PC-9 (cell line): ENCODE measurements at regions not wholly inside any gene's neighbourhood (a gene's known extent, or its start where the extent isn't known, plus 50 kb on each side); places are given as distances from the start of the nearest gene placed in this dataset.

Experiments used
- BruUV-seq: library from RNA; stranded (reverse); fragments of 400-500 nt; replicated peaks from 2 replicates; lab custom pipeline; 2021; lab: Mats Ljungman, UMichigan
- CTCF ChIA-PET: fragments of 300-600 bp; sonication (Branson Sonifier 250); formaldehyde crosslinking; loops from one replicate; lab custom pipeline; 2022; ENCODE audit warnings: antibody characterized with exemption; lab: Charles Lee
- POLR2A ChIA-PET: fragments of 300-600 bp; sonication (Branson Sonifier 250); formaldehyde crosslinking; loops from one replicate; lab custom pipeline; 2022; ENCODE audit warnings: antibody characterized with exemption; ENCODE audit not compliant: unreplicated experiment; lab: Charles Lee
- DNase-seq, 2 experiments: peaks; one replicate each; pipeline versions ENCODE4 v3.0.0 to v3.0.0-alpha.2; 2015 to 2022; ENCODE audit warnings: mixed read lengths in 1 of 2
- H2AFZ ChIP-seq: fragments of 200-600 bp; sonication (generic); 2 replicates; pipeline ENCODE4 v1.8.1; 2017; ENCODE audit warnings: antibody characterized with exemption
- H3F3A ChIP-seq: fragments of 200-600 bp; sonication (generic); 2 replicates; pipeline ENCODE4 v1.8.1; 2017; ENCODE audit warnings: antibody characterized with exemption, mild to moderate bottlenecking, low read depth; ENCODE audit not compliant: insufficient read depth
- H3K27ac ChIP-seq: fragments of 200-600 bp; sonication (generic); 2 replicates; pipeline ENCODE4 v1.6.1; 2016; ENCODE audit warnings: mixed run types
- H3K27me3 ChIP-seq: fragments of 200-600 bp; sonication (generic); 2 replicates; pipeline ENCODE4 v1.6.1; 2016; ENCODE audit warnings: low read depth, mixed run types; ENCODE audit not compliant: insufficient read depth
- H3K36me3 ChIP-seq: fragments of 200-600 bp; sonication (generic); 2 replicates; pipeline ENCODE4 v1.6.1; 2016; ENCODE audit warnings: low read depth, mixed run types
- H3K4me1 ChIP-seq: fragments of 200-600 bp; sonication (generic); replicated peaks from 2 replicates; pipeline ENCODE4 v1.6.1; 2016; ENCODE audit warnings: mixed run types; ENCODE audit not compliant: insufficient read depth
- H3K4me2 ChIP-seq: fragments of 200-600 bp; sonication (generic); 2 replicates; pipeline ENCODE4 v1.6.1; 2017; ENCODE audit warnings: mixed run types
- H3K4me3 ChIP-seq: fragments of 200-600 bp; sonication (generic); 2 replicates; pipeline ENCODE4 v1.6.1; 2016; ENCODE audit warnings: mixed run types
- H3K79me2 ChIP-seq: fragments of 200-600 bp; sonication (generic); 2 replicates; pipeline ENCODE4 v1.6.1; 2017; ENCODE audit warnings: low read depth, mixed run types
- H3K9me2 ChIP-seq: fragments of 200-600 bp; sonication (generic); 2 replicates; pipeline ENCODE4 v1.8.1; 2017; ENCODE audit warnings: mild to moderate bottlenecking; ENCODE audit not compliant: insufficient read depth
- H3K9me3 ChIP-seq: fragments of 200-600 bp; sonication (generic); 2 replicates; pipeline ENCODE4 v1.8.1; 2016; ENCODE audit warnings: low read depth; ENCODE audit not compliant: insufficient read depth
- H4K20me1 ChIP-seq: fragments of 200-600 bp; sonication (generic); 2 replicates; pipeline ENCODE4 v1.8.1; 2017; ENCODE audit not compliant: insufficient read depth
- CTCF ChIP-seq: fragments of 200-600 bp; sonication (generic); conservative IDR thresholded peaks from 2 replicates; pipeline ENCODE4 v1.6.1; 2017; ENCODE audit warnings: mixed run types, antibody characterized with exemption, mild to moderate bottlenecking, moderate library complexity
- EZH2 ChIP-seq: fragments of 200-600 bp; sonication (generic); IDR thresholded peaks from 2 replicates; pipeline ENCODE4 v1.8.0; 2017; ENCODE audit warnings: antibody characterized with exemption, low read depth
- intact Hi-C: fragments of 100-400 bp; cut with micrococcal nuclease; formaldehyde crosslinking; loops from one replicate; pipeline ENCODE4 v1.10.0; 2022; ENCODE audit not compliant: unreplicated experiment

DNA sequence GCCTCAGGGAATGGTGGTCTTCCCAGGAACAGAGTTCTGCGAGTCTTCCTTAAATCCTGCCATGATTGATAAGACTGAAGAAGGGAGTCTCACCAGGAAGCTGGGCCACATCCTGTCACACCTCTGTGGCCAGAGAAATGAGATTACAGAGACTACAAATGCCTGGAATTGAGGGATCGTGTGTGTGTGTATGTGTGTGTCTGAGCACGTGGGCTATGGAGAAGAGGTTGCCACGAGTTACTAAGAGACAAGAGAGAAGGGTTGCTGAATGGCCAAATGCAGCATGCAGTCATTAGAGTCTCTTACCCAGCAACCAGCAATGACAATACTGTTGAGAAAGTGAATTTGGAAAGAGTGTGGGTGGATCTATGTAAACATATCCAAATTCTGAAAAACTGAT lies 443.1 kb downstream of the MFSD1 start:
- no peak for TF ChIP-seq CTCF
- TF ChIP-seq EZH2 = no peak
- intact Hi-C loops = no loop called here
- Histone ChIP-seq H3K4me2 (no peak overlapping the region), H3K4me1 (peaks cover 13% of the 10 kb centered on the region; the same call in 1 of the 2 replicates), H2AFZ (no peak overlapping the region), H3K27ac (no peak overlapping the region), H3K79me2 (no peaks in the 10 kb centered on the region), H3K36me3 (no peaks in the 10 kb centered on the region), H3F3A (no peaks in the 10 kb centered on the region), H4K20me1 (no peaks in the 10 kb centered on the region), H3K9me2 (no peaks in the 10 kb centered on the region), H3K9me3 (no peaks in the 10 kb centered on the region), H3K4me3 (no peak overlapping the region), H3K27me3 (no peaks in the 10 kb centered on the region)
- CTCF ChIA-PET = no interaction called here
- BruUV-seq = no TSS peak
- no peak for DNase-seq
- POLR2A ChIA-PET = no interaction called here

- Histone ChIP-seq H3K27me3 (no peaks in the 10 kb centered on the region), H3K9me3 (no peaks in the 10 kb centered on the region), H3K4me2 (no peak overlapping the region), H3K4me1 (peaks cover 13% of the 10 kb centered on the region; the same call in 1 of the 2 replicates), H3F3A (no peaks in the 10 kb centered on the region), H3K4me3 (no peak overlapping the region), H3K79me2 (no peaks in the 10 kb centered on the region), H4K20me1 (no peaks in the 10 kb centered on the region), H2AFZ (no peak overlapping the region), H3K27ac (no peak overlapping the region), H3K36me3 (no peaks in the 10 kb centered on the region), H3K9me2 (no peaks in the 10 kb centered on the region)
- TF ChIP-seq EZH2 (no peak), CTCF (no peak)
- intact Hi-C loops = no loop called here
- POLR2A ChIA-PET = no interaction called here
- no peak for DNase-seq
- CTCF ChIA-PET = interaction anchor here (0.7 kb wide), 1 partner anchor 1972 kb away, joined by 4 read pairs; no protein-coding TSS in a partner anchor
- no TSS peak for BruUV-seq
Measured at GRCh38 chr3:159245871-159246270, 444.0 kb downstream of the MFSD1 start.

DNA sequence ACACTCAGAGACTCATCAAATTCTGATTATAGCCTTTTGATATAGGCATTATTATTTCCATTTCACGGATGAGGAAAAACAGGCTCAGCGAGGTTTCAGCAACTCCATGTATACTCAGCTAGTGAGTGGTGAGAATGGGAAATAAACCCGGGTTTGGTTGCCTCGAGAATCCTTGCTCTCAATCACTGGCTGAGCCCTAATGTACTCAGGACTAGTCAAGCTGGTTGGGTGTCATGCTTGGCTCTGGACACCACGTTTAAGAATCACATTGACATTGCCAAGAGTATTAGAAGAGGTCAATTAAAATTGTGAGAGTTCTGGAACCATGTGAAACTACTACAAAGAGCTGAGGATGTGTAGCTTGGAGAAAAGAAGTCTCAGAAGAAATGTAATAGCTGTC lies 444.5 kb downstream of the MFSD1 start:
- intact Hi-C loops = no loop called here
- CTCF ChIA-PET = no interaction called here
- Histone ChIP-seq H3K79me2 (no peaks in the 10 kb centered on the region), H3K4me1 (peaks cover 13% of the 10 kb centered on the region; the same call in 1 of the 2 replicates), H3K27me3 (no peaks in the 10 kb centered on the region), H3F3A (no peaks in the 10 kb centered on the region), H3K36me3 (no peaks in the 10 kb centered on the region), H3K27ac (no peak overlapping the region), H2AFZ (no peak overlapping the region), H3K4me3 (no peak overlapping the region), H3K9me2 (no peaks in the 10 kb centered on the region), H3K9me3 (no peaks in the 10 kb centered on the region), H4K20me1 (no peaks in the 10 kb centered on the region), H3K4me2 (no peak overlapping the region)
- DNase-seq = no peak
- POLR2A ChIA-PET = interaction anchor here (0.6 kb wide), 1 partner anchor 873 kb away, joined by 3 read pairs; no protein-coding TSS in a partner anchor
- BruUV-seq = no TSS peak
- no peak for TF ChIP-seq CTCF
- TF ChIP-seq EZH2 = no peak
